GM23338 (cell line): ENCODE measurements at regions not wholly inside any gene's neighbourhood (a gene's known extent, or its start where the extent isn't known, plus 50 kb on each side); places are given as distances from the start of the nearest gene placed in this dataset.

Source experiments
- ATAC-seq: fragments of 200-7000 bp; cut with Tn5 transposase; 3 replicates; pipeline ENCODE4 v1.9.1; 2020
- DNase-seq: peaks from one replicate; pipeline ENCODE4 v3.0.0-alpha.2; 2015; ENCODE audit warnings: low spot score
- H2AFZ ChIP-seq: fragments of 200-600 bp; sonication (generic); 2 replicates; pipeline ENCODE4 v1.8.0; 2016; ENCODE audit warnings: antibody characterized with exemption, mild to moderate bottlenecking, moderate library complexity
- H3F3A ChIP-seq: fragments of 200-600 bp; sonication (generic); replicated peaks from 2 replicates; pipeline ENCODE4 v1.8.0; 2017; ENCODE audit warnings: antibody characterized with exemption, mixed run types, low read depth
- H3K27ac ChIP-seq: fragments of 200-600 bp; sonication (generic); 2 replicates; pipeline ENCODE4 v1.6.1; 2016; ENCODE audit warnings: low read depth
- H3K27me3 ChIP-seq: fragments of 200-600 bp; sonication (generic); 2 replicates; pipeline ENCODE4 v1.8.0; 2016; ENCODE audit warnings: mild to moderate bottlenecking, mixed run types, moderate library complexity; ENCODE audit not compliant: insufficient read depth
- H3K36me3 ChIP-seq: fragments of 200-600 bp; sonication (generic); 2 replicates; pipeline ENCODE4 v1.8.0; 2016; ENCODE audit warnings: mild to moderate bottlenecking; ENCODE audit not compliant: insufficient read depth
- H3K4me1 ChIP-seq: fragments of 200-600 bp; sonication (generic); 2 replicates; pipeline ENCODE4 v1.8.0; 2016; ENCODE audit warnings: mild to moderate bottlenecking, moderate library complexity; ENCODE audit not compliant: insufficient read depth
- H3K4me2 ChIP-seq: fragments of 200-600 bp; sonication (generic); 2 replicates; pipeline ENCODE4 v1.7.1; 2017; ENCODE audit warnings: mixed run types
- H3K4me3 ChIP-seq: fragments of 200-600 bp; sonication (generic); 2 replicates; pipeline ENCODE4 v1.6.1; 2016; ENCODE audit warnings: mixed run types
- H3K79me2 ChIP-seq: fragments of 200-600 bp; sonication (generic); replicated peaks from 2 replicates; pipeline ENCODE4 v1.8.0; 2017; ENCODE audit warnings: mild to moderate bottlenecking; ENCODE audit not compliant: insufficient read depth
- H3K9me2 ChIP-seq: fragments of 200-600 bp; sonication (generic); 2 replicates; pipeline ENCODE4 v1.8.0; 2017; ENCODE audit not compliant: insufficient read depth
- H4K20me1 ChIP-seq: fragments of 200-600 bp; sonication (generic); replicated peaks from 2 replicates; pipeline ENCODE4 v1.8.0; 2017; ENCODE audit warnings: mild to moderate bottlenecking; ENCODE audit not compliant: insufficient read depth
- H3K27ac Mint-ChIP-seq: 2 replicates; pipeline ENCODE4 v1.8.0; 2020; ENCODE audit warnings: inconsistent platforms, mild to moderate bottlenecking, moderate library complexity, mixed read lengths
- H3K27me3 Mint-ChIP-seq: 3 replicates; pipeline ENCODE4 v1.8.0; 2022; ENCODE audit warnings: low read depth, mild to moderate bottlenecking, moderate library complexity, mixed read lengths, inconsistent platforms; ENCODE audit not compliant: insufficient read depth, poor library complexity
- H3K36me3 Mint-ChIP-seq: 3 replicates; pipeline ENCODE4 v1.8.0; 2021; ENCODE audit warnings: low read depth, mild to moderate bottlenecking, inconsistent platforms, moderate library complexity, mixed read lengths
- H3K4me1 Mint-ChIP-seq: 3 replicates; pipeline ENCODE4 v1.8.0; 2020; ENCODE audit warnings: mild to moderate bottlenecking, inconsistent platforms, mixed read lengths
- H3K4me3 Mint-ChIP-seq: 3 replicates; pipeline ENCODE4 v1.8.0; 2021; ENCODE audit warnings: moderate library complexity, mild to moderate bottlenecking, inconsistent platforms, mixed read lengths
- H3K9me3 Mint-ChIP-seq: 3 replicates; pipeline ENCODE4 v1.8.0; 2020; ENCODE audit warnings: moderate library complexity, mild to moderate bottlenecking, inconsistent platforms, mixed read lengths
- EZH2phosphoT487 ChIP-seq: fragments of 200-600 bp; sonication (generic); IDR thresholded peaks from one replicate; pipeline ENCODE4 v1.8.1; 2018; ENCODE audit warnings: antibody characterized with exemption; ENCODE audit not compliant: unreplicated experiment
- JUNB ChIP-seq: IDR thresholded peaks from one replicate; pipeline ENCODE4 v1.6.1; 2016; ENCODE audit warnings: antibody characterized with exemption; ENCODE audit not compliant: unreplicated experiment
- POLR2AphosphoS5 ChIP-seq: IDR thresholded peaks from 2 replicates; pipeline ENCODE4 v1.6.1; 2016; ENCODE audit warnings: antibody characterized with exemption, low read depth
- REST ChIP-seq: IDR thresholded peaks from one replicate; pipeline ENCODE4 v1.6.1; 2018; ENCODE audit warnings: antibody characterized with exemption; ENCODE audit not compliant: unreplicated experiment
- ZNF331 ChIP-seq: fragments of 250-450 bp; sonication (Bioruptor Pico); IDR thresholded peaks from 2 replicates; pipeline ENCODE4 v1.5.0; 2020; ENCODE audit warnings: low read depth, mild to moderate bottlenecking, moderate library complexity
- ZNF462 ChIP-seq: fragments of 250-450 bp; sonication (Bioruptor Pico); IDR thresholded peaks from 2 replicates; pipeline ENCODE4 v1.5.0; 2020; ENCODE audit warnings: mild to moderate bottlenecking, moderate library complexity
- TF ChIP-seq, protein P1 (sequence below): IDR thresholded peaks from 2 replicates; pipeline ENCODE4 v1.6.1; 2016; ENCODE audit warnings: antibody characterized with exemption

GRCh38 chr14:64646103-64646502, 58.1 kb upstream of the PLEKHG3 start:
- no peak for TF ChIP-seq REST
- no peak for TF ChIP-seq ZNF331 (CRISPR knock-in tag)
- TF ChIP-seq POLR2AphosphoS5 = no peak
- no peak for TF ChIP-seq EZH2phosphoT487
- no peak for TF ChIP-seq JUNB
- TF ChIP-seq, protein P1, sequence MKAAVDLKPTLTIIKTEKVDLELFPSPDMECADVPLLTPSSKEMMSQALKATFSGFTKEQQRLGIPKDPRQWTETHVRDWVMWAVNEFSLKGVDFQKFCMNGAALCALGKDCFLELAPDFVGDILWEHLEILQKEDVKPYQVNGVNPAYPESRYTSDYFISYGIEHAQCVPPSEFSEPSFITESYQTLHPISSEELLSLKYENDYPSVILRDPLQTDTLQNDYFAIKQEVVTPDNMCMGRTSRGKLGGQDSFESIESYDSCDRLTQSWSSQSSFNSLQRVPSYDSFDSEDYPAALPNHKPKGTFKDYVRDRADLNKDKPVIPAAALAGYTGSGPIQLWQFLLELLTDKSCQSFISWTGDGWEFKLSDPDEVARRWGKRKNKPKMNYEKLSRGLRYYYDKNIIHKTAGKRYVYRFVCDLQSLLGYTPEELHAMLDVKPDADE = no peak
- no peak for TF ChIP-seq ZNF462
- Histone ChIP-seq H3K4me2 (peak overlapping the region; percentile 2; the same call in 1 of the 2 replicates), H3K4me1 (peaks cover 12% of the 10 kb centered on the region), H3F3A (0 out of 2 replicates have a peak, but pooled peaks cover 10% of the 10 kb centered on the region), H4K20me1 (no peaks in the 10 kb centered on the region), H3K27me3 (no peaks in the 10 kb centered on the region), H3K9me2 (0 out of 2 replicates have a peak, but pooled peaks cover 8% of the 10 kb centered on the region), H3K79me2 (no peaks in the 10 kb centered on the region), H2AFZ (no peak overlapping the region), H3K27ac (peak overlapping the region; percentile 93), H3K4me3 (no peak overlapping the region), H3K36me3 (no peaks in the 10 kb centered on the region)
- Mint-ChIP-seq H3K27ac (peak overlapping the region; percentile 95), H3K27me3 (peaks cover 14% of the 10 kb centered on the region), H3K4me1 (peaks cover 40% of the 10 kb centered on the region), H3K36me3 (peaks cover 11% of the 10 kb centered on the region), H3K9me3 (peaks cover 14% of the 10 kb centered on the region), H3K4me3 (0 out of 3 replicates have a peak overlapping the region, but pooled peaks have one; percentile 51)
- peak; percentile 29 for DNase-seq
- ATAC-seq = no peak
